ENCODE measurements at regions not wholly inside any gene's neighbourhood (a gene's known extent, or its start where the extent isn't known, plus 50 kb on each side); places are given as distances from the start of the nearest gene placed in this dataset.
"Not testable (repeated sequence)": the region's sequence is repeated elsewhere in the genome, so short reads cannot be mapped to it uniquely, and the experiment has no call there.

GRCh38 chr1:74818241-74818640 lies 85.3 kb downstream of the TYW3 start:
- DNase-seq = no peak

GRCh38 chr1:74818661-74819456 lies 85.9 kb downstream of the TYW3 start:
- DNase-seq = no peak

- no peak for DNase-seq
Observed at GRCh38 chr1:74822851-74823401, 90.0 kb downstream of the TYW3 start.

GRCh38 chr1:74824497-74825107 lies 91.7 kb downstream of the TYW3 start:
- no peak for DNase-seq

GRCh38 chr1:74830766-74831165 lies 97.8 kb downstream of the TYW3 start:
- no peak for DNase-seq

DNA sequence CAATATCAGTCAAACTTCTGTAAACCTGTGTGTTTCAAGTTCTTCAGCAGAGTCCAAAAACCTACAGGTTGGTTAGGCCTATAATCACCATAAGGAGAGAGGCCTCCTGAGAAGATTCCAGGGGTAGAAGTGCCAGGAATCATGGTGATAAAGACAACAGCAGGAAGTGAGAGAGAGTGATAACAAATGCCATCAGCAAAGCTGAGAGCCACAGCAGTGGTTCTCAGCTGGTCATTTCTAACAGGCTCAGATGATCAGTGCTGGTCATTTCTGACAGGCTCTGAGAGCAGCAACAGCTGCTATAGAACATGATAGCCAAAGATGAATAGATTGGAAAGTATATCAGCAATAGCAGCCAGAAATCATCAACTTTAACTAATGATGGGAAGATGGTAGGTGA lies 101.3 kb downstream of the TYW3 start:
- no peak for DNase-seq

DNA sequence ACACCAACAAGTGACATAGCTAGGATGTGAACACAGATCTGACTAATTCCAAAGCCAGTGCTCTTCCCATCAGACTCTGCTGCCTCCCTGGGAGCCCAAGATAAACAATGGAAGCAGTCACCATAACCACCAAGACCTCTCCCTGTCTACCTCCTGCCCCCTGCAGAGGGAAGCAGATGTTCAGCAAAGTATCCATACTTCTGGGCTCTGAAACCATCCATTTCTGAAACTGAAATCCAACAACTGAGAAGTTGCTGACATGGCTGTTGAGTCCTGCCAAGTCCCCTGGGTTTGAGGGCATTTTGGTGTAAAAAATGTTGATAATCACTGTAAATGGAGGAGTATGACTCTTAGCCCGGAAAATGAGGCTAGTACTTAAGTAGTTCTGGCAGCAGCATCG lies 102.1 kb downstream of the TYW3 start:
- peak; percentile 51 for DNase-seq

- DNase-seq = no peak
Observed at GRCh38 chr1:74842726-74843125, 109.8 kb downstream of the TYW3 start.

DNA sequence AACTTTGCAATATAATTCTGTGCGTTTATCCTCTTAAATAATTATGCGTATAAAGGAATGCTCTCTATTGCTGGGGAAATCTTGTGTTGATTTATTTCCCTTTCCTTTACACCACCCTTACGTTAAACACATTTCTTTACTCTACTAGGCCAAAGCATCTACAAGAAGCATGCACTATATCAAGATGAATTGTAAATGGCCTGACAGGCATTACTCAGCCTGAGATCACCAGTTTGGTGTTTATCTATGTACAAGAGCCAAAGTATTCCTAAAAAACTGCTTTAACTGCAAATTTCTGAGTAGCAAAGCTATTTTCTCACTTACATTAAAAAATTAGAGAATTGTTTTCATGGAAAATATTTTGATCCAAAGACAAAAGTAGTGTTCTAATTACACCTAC lies 114.8 kb downstream of the TYW3 start:
- DNase-seq = no peak

DNA sequence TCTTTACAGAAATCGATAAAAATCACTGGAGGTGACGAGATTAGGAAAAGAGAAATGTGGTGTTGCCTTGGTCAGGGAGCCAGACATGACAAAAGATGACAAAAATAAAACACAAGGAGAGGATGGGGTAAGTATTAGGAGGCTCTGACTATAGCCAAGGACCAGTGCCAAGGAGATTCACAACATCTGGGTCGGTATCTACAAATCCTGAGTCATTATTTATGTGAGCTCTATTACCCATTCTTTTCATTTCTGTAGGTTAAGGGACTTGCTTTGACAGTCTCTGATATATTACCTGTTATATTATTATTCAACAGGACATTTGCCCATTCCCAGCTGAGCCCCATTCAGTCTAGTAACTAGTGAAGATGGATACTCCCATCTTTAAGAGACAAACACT lies 120.8 kb downstream of the TYW3 start:
- DNase-seq = no peak

GRCh38 chr1:74856174-74856573 lies 123.2 kb downstream of the TYW3 start:
- DNase-seq = no peak

DNA sequence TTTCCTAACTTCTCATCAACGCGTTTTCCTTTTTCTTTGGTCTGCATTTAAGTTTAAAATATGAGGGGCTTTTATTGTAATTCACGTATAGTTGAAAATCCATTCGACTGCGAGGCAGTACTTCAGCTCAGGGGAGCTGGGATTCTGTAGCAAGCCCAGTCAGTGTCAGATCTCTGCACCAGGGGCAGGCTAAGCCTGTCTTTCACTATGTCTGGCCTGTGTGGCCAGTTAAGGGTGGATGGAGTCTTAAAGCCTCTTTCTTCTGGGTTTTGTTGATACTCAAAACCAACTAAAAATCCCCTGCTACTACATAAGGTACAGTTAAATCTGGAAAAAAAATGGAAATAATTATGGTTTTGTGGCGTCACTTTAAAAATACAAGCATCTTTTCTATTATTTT lies 124.7 kb downstream of the TYW3 start:
- no peak for DNase-seq

- DNase-seq = no peak
Observed at GRCh38 chr1:74858136-74858535, 125.2 kb downstream of the TYW3 start.

DNA sequence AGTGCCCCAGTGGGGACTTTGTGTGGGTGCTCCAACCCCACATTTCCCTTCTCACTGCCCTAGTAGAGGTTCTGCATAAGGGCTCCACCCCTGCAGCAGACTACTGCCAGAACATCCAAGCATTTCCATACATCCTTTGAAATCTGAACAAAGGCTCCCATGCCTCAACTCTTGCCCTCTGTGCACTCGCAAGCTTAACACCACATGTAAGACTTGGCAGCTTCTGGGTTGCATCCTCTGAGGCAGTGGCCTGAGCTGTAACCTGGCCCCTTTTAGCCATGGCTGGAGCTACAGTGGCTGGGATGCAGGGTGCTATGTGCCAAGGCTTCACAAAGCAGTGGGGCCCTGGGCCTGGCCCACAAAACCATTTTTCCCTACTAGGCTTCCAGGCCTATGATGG lies 128.9 kb downstream of the TYW3 start:
- no peak for DNase-seq

GRCh38 chr1:74869702-74870101 lies 136.8 kb downstream of the TYW3 start:
- DNase-seq = no peak

- DNase-seq = not testable (repeated sequence)
Observed at GRCh38 chr1:74877366-74877765, 144.4 kb downstream of the TYW3 start.

DNA sequence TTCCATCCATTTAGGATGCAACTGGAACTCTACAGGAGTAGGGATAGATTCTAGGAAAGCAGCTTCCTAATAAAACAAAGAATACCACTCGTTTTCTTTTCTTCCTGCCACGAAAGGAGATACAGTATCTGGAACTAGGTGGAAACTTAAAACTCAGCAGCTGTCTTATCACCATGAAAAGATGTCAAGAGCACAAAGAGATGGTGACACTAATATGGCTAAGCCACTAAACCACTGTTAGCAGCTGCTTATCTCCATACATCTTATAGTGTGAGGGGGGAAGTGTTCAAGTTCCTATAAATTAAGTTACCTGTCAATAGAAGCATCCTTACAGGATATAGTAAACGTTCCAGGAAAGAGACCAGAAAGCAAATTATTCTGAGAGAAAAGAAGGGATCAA lies 162.5 kb downstream of the TYW3 start:
- DNase-seq = no peak

DNA sequence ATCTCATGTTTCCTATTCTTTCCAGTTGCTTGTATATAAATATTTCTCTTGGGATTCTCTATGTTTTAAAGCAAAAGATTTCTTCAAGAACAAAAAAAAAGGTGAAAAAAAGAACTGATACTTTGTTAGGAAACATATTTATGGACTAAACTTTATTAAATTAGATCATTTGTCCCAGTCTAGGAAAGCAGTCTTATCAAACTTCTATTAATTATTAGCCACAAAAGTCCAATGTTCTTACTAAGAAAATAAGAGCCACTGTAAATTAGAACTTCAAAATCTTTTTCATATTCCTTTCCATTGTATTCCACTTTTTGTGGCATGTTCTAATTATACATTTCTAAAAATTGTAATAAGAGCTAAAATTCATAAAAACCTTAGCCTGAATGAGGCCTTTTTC lies 175.2 kb downstream of the TYW3 start:
- no peak for DNase-seq

DNA sequence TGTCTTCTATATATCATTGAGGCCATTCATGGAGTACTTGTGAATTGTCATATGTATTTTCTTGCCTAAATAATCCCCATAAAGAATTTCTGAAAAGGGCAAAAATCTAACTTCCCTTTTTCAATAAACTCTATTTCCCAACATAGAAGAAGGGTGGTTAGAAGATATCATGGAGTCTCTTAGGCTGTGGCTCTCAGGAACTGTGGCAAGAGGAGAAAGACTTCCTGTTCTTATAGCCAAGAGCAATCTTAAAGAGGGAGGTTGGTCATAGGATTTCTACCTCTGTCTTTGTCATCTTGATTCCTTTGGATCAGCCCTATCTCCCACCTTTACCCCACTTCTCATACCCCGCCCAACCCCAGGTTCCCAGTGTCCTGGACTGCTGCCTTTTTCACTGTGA lies 175.8 kb downstream of the TYW3 start:
- DNase-seq = no peak

GRCh38 chr1:74913978-74914377 lies 181.0 kb downstream of the TYW3 start:
- no peak for DNase-seq

DNA sequence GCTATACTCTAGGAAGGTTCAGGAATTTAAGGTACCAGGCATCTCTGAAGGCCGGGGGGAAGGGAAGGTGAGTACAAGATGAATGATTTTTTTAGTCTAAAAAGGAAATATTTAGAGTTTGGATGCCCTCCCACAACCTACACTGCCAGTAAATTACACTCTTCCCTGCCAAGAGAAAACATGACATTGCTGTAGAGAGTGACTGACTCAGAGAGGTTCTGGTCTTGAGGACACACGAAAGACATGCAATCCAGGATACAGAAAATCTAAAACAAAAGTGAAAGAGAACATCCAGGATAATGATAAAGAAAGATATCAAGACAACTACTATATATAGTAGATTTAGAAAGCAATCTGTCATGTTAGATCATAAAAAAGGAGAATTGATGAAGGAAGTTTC lies 200.5 kb downstream of the TYW3 start:
- no peak for DNase-seq

DNA sequence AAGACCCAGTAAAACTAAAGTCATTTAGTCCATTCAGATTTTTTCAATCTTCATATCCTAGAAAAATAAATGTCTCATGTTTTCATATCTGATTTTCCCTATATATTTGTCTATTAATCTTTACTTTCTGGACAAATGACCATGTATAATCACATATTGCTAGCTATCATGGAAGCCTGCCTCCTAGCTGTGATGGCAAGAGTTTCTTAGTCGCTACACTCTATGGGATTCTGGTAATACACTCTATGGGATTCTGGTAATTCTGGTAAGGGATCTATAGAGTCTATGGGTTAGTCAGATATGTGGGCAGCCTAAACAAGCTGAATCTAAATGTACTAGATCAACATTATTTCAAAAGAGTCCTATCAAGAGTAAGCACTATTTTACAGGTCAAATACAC lies 198.7 kb upstream of the LHX8 start:
- DNase-seq = no peak

GRCh38 chr1:74937176-74937575 lies 197.0 kb upstream of the LHX8 start:
- peak; percentile 92 for DNase-seq

DNA sequence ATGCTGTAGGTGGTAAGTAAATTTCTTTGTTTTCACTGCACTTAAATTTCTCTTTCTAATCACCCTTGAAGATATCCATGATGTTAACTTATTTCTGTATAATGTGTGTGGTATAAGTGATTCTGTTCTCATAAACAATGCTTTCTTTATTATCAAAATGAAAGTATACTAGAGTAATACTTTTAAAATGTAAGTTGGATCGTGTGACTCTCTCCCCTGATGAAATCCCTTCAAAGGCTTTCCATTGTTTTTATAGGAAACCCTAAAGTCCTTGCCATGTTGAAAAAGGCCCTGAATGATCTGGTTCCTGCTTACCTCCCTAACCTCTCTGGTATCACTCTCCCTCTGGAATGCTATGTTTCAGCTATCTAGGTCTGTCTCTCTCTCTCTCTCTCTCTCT lies 191.1 kb upstream of the LHX8 start:
- DNase-seq = no peak

DNA sequence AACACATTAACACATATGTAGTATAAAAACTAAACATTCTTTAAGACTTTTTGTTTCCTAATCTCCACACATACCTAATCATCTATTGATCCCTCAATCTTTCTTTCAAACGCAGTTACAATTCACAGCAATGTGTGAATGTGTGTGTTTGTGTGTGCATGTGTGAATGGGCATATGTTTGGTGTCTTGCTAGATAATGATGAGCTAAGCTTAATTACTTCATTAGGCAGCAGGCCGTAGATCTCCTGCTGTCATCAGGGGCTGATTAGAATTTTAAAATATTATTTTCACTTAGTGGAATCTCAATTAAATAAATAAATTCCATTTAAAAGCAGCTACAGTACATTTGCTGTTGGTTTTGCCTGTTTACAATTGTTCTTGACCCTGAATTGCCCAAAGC lies 187.8 kb upstream of the LHX8 start:
- DNase-seq = no peak
